ENCODE measurements at regions not wholly inside any gene's neighbourhood (a gene's known extent, or its start where the extent isn't known, plus 50 kb on each side); places are given as distances from the start of the nearest gene placed in this dataset.
"Not testable (repeated sequence)": the region's sequence is repeated elsewhere in the genome, so short reads cannot be mapped to it uniquely, and the experiment has no call there.

GRCh38 chr5:168085261-168086031 is 206.0 kb upstream of the WWC1 start:
- Histone ChIP-seq H3K4me3 (no peak overlapping the region), H3K27ac (no peak overlapping the region)

- Histone ChIP-seq H3K27ac (no peak overlapping the region), H3K4me3 (no peak overlapping the region)
Observed at GRCh38 chr5:168086104-168086610, 205.3 kb upstream of the WWC1 start.

- no peak overlapping the region for H3K4me3 ChIP-seq
- no peak overlapping the region for H3K27ac ChIP-seq
Observed at GRCh38 chr5:168086746-168087145, 204.7 kb upstream of the WWC1 start.

- H3K27ac ChIP-seq, result no peak overlapping the region
- no peak overlapping the region for H3K4me3 ChIP-seq
Observed at GRCh38 chr5:168088410-168089173, 202.9 kb upstream of the WWC1 start.

GRCh38 chr5:168089201-168089887 is 202.1 kb upstream of the WWC1 start:
- Histone ChIP-seq H3K4me3 (no peak overlapping the region), H3K27ac (no peak overlapping the region)

- Histone ChIP-seq H3K4me3 (no peak overlapping the region), H3K27ac (no peak overlapping the region)
Observed at GRCh38 chr5:168092209-168093185, 198.9 kb upstream of the WWC1 start.

GRCh38 chr5:168093200-168093910 is 198.1 kb upstream of the WWC1 start:
- no peak overlapping the region for H3K27ac ChIP-seq
- H3K4me3 ChIP-seq, result no peak overlapping the region

- no peak overlapping the region for H3K4me3 ChIP-seq
- no peak overlapping the region for H3K27ac ChIP-seq
Observed at GRCh38 chr5:168096525-168096924, 194.9 kb upstream of the WWC1 start.

- Histone ChIP-seq H3K27ac (no peak overlapping the region), H3K4me3 (no peak overlapping the region)
Observed at GRCh38 chr5:168097876-168098653, 193.4 kb upstream of the WWC1 start.

GRCh38 chr5:168101352-168101751 is 190.1 kb upstream of the WWC1 start:
- H3K4me3 ChIP-seq, result no peak overlapping the region
- H3K27ac ChIP-seq, result no peak overlapping the region

GRCh38 chr5:168103018-168103417 is 188.4 kb upstream of the WWC1 start:
- H3K4me3 ChIP-seq, H3K27ac ChIP-seq: not testable (repeated sequence)

GRCh38 chr5:168104350-168104749 is 187.1 kb upstream of the WWC1 start:
- no peak overlapping the region for H3K27ac ChIP-seq
- no peak overlapping the region for H3K4me3 ChIP-seq

GRCh38 chr5:168104811-168105481 is 186.5 kb upstream of the WWC1 start:
- Histone ChIP-seq H3K27ac (no peak overlapping the region), H3K4me3 (no peak overlapping the region)

GRCh38 chr5:168106008-168106761 is 185.3 kb upstream of the WWC1 start:
- H3K4me3 ChIP-seq, result no peak overlapping the region
- H3K27ac ChIP-seq, result no peak overlapping the region

GRCh38 chr5:168109441-168109840 is 182.0 kb upstream of the WWC1 start:
- Histone ChIP-seq H3K4me3 (no peak overlapping the region), H3K27ac (no peak overlapping the region)

- Histone ChIP-seq H3K4me3 (no peak overlapping the region), H3K27ac (no peak overlapping the region)
Observed at GRCh38 chr5:168110384-168110783, 181.1 kb upstream of the WWC1 start.
